ENCODE measurements at regions not wholly inside any gene's neighbourhood (a gene's known extent, or its start where the extent isn't known, plus 50 kb on each side); places are given as distances from the start of the nearest gene placed in this dataset.

DNA sequence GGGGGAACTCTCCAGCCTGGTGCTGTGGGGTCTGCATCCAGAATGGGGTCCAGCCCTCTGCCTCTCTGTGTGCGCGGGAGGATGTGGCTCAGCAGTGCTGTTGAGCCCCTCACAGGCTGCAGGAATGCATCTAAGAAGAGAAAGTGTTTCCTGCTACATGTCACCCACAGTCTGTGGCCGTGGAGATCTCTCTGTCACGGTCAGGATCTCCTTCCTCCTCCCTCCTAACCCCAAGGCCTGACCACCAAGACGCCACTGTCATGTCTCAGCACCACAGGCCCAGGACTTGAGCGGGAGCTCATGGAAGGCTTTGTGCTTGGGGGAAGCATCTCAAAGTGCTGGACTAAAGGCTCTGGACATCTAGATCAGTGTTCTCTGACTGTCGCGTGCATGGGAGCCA, 90.1 kb downstream of the SREK1 start:
- 91% methylated on average over 8 of the region's 8 CpGs; no CpG with 5 or more reads in 1 of the 2 donors for WGBS, 2 donors (ENCODE audit: low coverage in 1 of 2)
- no peaks in the 10 kb centered on the region for H3K27me3 ChIP-seq
- in situ Hi-C loops (cut with MboI; ENCODE audit: low pct_ligation_motif_present in 1 of 4, low pct_unique_long_range_greater_than_20kb in 1 of 4, low sequenced_read_pairs in 3 of 4) (no loop called here), intact Hi-C loops (cut with DNase I; ENCODE audit: low total_unique reads) (no loop called here)
- H3K27ac ChIP-seq = no peak overlapping the region
- TF ChIP-seq POLR2A (IDR thresholded peaks at IDR 0.05) = no peak
- TF ChIP-seq, protein P1, sequence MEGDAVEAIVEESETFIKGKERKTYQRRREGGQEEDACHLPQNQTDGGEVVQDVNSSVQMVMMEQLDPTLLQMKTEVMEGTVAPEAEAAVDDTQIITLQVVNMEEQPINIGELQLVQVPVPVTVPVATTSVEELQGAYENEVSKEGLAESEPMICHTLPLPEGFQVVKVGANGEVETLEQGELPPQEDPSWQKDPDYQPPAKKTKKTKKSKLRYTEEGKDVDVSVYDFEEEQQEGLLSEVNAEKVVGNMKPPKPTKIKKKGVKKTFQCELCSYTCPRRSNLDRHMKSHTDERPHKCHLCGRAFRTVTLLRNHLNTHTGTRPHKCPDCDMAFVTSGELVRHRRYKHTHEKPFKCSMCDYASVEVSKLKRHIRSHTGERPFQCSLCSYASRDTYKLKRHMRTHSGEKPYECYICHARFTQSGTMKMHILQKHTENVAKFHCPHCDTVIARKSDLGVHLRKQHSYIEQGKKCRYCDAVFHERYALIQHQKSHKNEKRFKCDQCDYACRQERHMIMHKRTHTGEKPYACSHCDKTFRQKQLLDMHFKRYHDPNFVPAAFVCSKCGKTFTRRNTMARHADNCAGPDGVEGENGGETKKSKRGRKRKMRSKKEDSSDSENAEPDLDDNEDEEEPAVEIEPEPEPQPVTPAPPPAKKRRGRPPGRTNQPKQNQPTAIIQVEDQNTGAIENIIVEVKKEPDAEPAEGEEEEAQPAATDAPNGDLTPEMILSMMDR (IDR thresholded peaks at IDR 0.05) = no peak
- no peak overlapping the region for H3K4me3 ChIP-seq
- DNase-seq = no peak
- H3K4me1 ChIP-seq = no peaks in the 10 kb centered on the region
- H3K9me3 ChIP-seq = no peaks in the 10 kb centered on the region
- no peaks in the 10 kb centered on the region for H3K36me3 ChIP-seq

DNA sequence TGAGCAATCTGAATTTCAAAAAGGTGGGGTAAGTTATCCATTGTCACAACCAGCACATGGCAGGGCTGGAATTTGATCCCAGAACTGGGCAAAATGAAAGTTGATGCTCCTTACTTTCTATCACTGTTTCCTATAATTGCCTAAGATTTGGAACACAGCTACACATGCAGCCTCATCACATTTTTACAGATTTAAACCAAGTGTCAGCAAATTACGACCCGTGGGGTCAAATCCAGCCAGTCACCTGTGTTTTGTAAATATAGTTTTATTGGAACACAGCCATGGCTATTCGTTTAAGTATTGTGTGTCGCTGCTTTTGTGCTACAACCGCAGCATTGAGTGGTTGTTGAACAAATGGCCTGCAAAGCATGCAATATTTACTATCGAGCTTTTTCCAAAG, 94.3 kb downstream of the SREK1 start:
- in situ Hi-C loops (cut with MboI; ENCODE audit: low pct_ligation_motif_present in 1 of 4, low pct_unique_long_range_greater_than_20kb in 1 of 4, low sequenced_read_pairs in 3 of 4) = no loop called here
- H3K27me3 ChIP-seq = no peaks in the 10 kb centered on the region
- no peak overlapping the region for H3K4me3 ChIP-seq
- DNase-seq = no peak
- no peaks in the 10 kb centered on the region for H3K4me1 ChIP-seq
- TF ChIP-seq POLR2AphosphoS5 (IDR thresholded peaks at IDR 0.05) = no peak
- TF ChIP-seq POLR2A (IDR thresholded peaks at IDR 0.05) = no peak
- TF ChIP-seq EP300 (IDR thresholded peaks at IDR 0.05; ENCODE audit: low read depth) = no peak
- TF ChIP-seq, protein P1 (IDR thresholded peaks at IDR 0.05) = no peak
- H3K36me3 ChIP-seq = no peaks in the 10 kb centered on the region
- intact Hi-C loops (cut with DNase I; ENCODE audit: low total_unique reads) = no loop called here
- H3K27ac ChIP-seq = no peak overlapping the region
- 54 to 77% methylated on average over 4 to 6 of the region's 6 CpGs for WGBS, 2 donors (ENCODE audit: low coverage in 1 of 2)
- H3K9me3 ChIP-seq = no peaks in the 10 kb centered on the region

DNA sequence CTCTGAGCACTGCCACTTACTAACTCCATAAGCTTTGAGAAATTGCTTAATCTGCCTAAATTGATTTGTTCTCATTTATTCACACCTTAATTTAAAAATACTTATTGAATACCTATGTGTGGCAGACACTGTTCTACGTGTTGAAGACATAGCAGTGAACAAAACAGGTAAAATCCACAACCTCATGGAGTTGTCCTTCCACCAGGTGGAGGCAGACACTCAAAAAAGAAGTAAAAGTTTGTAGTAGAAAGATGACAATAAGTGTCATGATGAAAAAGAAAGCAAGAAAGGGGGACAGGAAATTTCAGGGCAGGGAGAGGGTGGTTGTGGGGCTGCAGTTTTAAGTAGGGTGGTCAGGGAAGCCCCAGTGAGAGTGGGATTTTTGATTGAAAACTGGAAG, 94.9 kb downstream of the SREK1 start:
- Histone ChIP-seq H3K9me3 (no peaks in the 10 kb centered on the region), H3K4me3 (no peak overlapping the region), H3K27me3 (no peaks in the 10 kb centered on the region), H3K27ac (no peak overlapping the region), H3K36me3 (no peaks in the 10 kb centered on the region), H3K4me1 (no peaks in the 10 kb centered on the region)
- TF ChIP-seq POLR2AphosphoS5 (IDR thresholded peaks at IDR 0.05) (no peak), POLR2A (IDR thresholded peaks at IDR 0.05) (no peak), EP300 (IDR thresholded peaks at IDR 0.05; ENCODE audit: low read depth) (no peak)
- TF ChIP-seq, protein P1 (IDR thresholded peaks at IDR 0.05) = no peak
- in situ Hi-C loops (cut with MboI; ENCODE audit: low pct_ligation_motif_present in 1 of 4, low pct_unique_long_range_greater_than_20kb in 1 of 4, low sequenced_read_pairs in 3 of 4) = no loop called here
- DNase-seq = no peak
- intact Hi-C loops (cut with DNase I; ENCODE audit: low total_unique reads) = no loop called here
- 43 to 74% methylated on average over 1 of the region's 1 CpG for WGBS, 2 donors (ENCODE audit: low coverage in 1 of 2)

DNA sequence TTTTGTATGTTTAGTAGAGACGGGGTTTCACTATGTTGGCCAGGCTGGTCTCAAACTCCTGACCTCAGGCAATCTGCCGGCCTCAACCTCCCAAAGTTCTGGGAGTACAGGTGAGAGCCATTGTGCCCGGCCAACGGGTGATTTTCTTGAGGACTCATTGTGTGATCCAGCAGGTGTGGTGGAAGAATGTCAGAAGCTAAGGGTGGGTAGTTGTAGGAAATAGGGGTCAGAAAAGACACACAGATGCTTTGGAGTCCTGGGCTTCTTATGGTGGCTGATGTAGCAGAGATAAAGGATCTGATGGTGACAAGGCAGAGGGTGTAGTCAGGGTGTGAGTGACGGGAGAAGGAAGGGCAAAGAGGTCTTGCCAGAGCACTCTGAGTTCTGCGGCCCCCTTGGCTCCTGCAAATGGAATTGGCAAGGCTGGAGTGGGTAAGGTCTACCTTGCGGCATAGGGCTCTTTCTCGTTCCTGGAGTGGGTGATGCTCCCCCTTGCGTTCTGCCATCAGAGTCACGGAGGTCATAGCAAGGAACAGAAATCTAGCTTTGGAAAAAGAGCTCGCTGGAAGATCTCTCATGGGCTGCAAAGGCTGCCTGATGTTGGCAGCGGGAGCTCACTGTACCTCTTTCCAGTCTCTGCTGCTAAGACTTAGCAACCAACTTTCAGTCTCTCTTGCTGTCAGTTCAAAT, 97.2 kb downstream of the SREK1 start:
- in situ Hi-C loops (cut with MboI; ENCODE audit: low pct_ligation_motif_present in 1 of 4, low pct_unique_long_range_greater_than_20kb in 1 of 4, low sequenced_read_pairs in 3 of 4) = no loop called here
- DNase-seq = no peak
- Histone ChIP-seq H3K9me3 (no peaks in the 10 kb centered on the region), H3K27ac (no peak overlapping the region), H3K36me3 (no peaks in the 10 kb centered on the region), H3K27me3 (no peaks in the 10 kb centered on the region), H3K4me1 (no peaks in the 10 kb centered on the region), H3K4me3 (no peak overlapping the region)
- 87 to 94% methylated on average over 5 to 12 of the region's 12 CpGs for WGBS, 2 donors (ENCODE audit: low coverage in 1 of 2)
- no peak for TF ChIP-seq EP300 (IDR thresholded peaks at IDR 0.05; ENCODE audit: low read depth)
- TF ChIP-seq POLR2AphosphoS5 (IDR thresholded peaks at IDR 0.05) = no peak
- no peak for TF ChIP-seq POLR2A (IDR thresholded peaks at IDR 0.05)
- TF ChIP-seq, protein P1 (IDR thresholded peaks at IDR 0.05) = no peak
- intact Hi-C loops (cut with DNase I; ENCODE audit: low total_unique reads) = no loop called here
